Glutamatergic neuron (in vitro differentiated cells): ENCODE measurements at regions not wholly inside any gene's neighbourhood (a gene's known extent, or its start where the extent isn't known, plus 50 kb on each side); places are given as distances from the start of the nearest gene placed in this dataset.

Experiments used
- DNase-seq: peaks from one replicate; pipeline ENCODE4 v3.0.0; 2022
- H3K27ac Mint-ChIP-seq: one replicate; pipeline ENCODE4 v1.8.0; 2020; ENCODE audit warnings: mild to moderate bottlenecking, mixed read lengths, inconsistent platforms; ENCODE audit not compliant: unreplicated experiment
- H3K27me3 Mint-ChIP-seq: one replicate; pipeline ENCODE4 v1.8.0; 2020; ENCODE audit warnings: mild to moderate bottlenecking, moderate library complexity, mixed read lengths, inconsistent platforms; ENCODE audit not compliant: unreplicated experiment
- H3K36me3 Mint-ChIP-seq: one replicate; pipeline ENCODE4 v1.8.0; 2020; ENCODE audit warnings: mild to moderate bottlenecking, mixed read lengths, inconsistent platforms; ENCODE audit not compliant: unreplicated experiment
- H3K4me1 Mint-ChIP-seq: one replicate; pipeline ENCODE4 v1.8.0; 2020; ENCODE audit warnings: mild to moderate bottlenecking, low read depth, mixed read lengths, inconsistent platforms; ENCODE audit not compliant: unreplicated experiment
- H3K4me3 Mint-ChIP-seq: one replicate; pipeline ENCODE4 v1.8.0; 2020; ENCODE audit warnings: mild to moderate bottlenecking, mixed read lengths, inconsistent platforms; ENCODE audit not compliant: unreplicated experiment
- H3K9me3 Mint-ChIP-seq: one replicate; pipeline ENCODE4 v1.8.0; 2020; ENCODE audit warnings: mild to moderate bottlenecking, moderate library complexity, mixed read lengths, inconsistent platforms; ENCODE audit not compliant: unreplicated experiment
- CTCF ChIP-seq: fragments of 200-600 bp; sonication (generic); IDR thresholded peaks from one replicate; pipeline ENCODE4 v1.5.0; 2021; ENCODE audit not compliant: partially characterized antibody, unreplicated experiment

- Mint-ChIP-seq H3K27me3 (peaks cover 4% of the 10 kb centered on the region), H3K4me1 (no peaks in the 10 kb centered on the region), H3K9me3 (peaks cover 1% of the 10 kb centered on the region), H3K27ac (no peak overlapping the region), H3K4me3 (no peak overlapping the region), H3K36me3 (no peaks in the 10 kb centered on the region)
- no peak for TF ChIP-seq CTCF
- no peak for DNase-seq
These were observed 238.7 kb upstream of the ELAC2 start for GRCh38 chr17:13256545-13256944.

GRCh38 chr17:13253733-13254410 lies 236.0 kb upstream of the ELAC2 start:
- peaks cover 1% of the 10 kb centered on the region for H3K9me3 Mint-ChIP-seq
- no peak for DNase-seq
- peaks cover 8% of the 10 kb centered on the region for H3K36me3 Mint-ChIP-seq
- H3K4me1 Mint-ChIP-seq: no peaks in the 10 kb centered on the region
- no peak overlapping the region for H3K4me3 Mint-ChIP-seq
- no peak overlapping the region for H3K27ac Mint-ChIP-seq
- H3K27me3 Mint-ChIP-seq: peaks cover 4% of the 10 kb centered on the region
- no peak for TF ChIP-seq CTCF

DNA sequence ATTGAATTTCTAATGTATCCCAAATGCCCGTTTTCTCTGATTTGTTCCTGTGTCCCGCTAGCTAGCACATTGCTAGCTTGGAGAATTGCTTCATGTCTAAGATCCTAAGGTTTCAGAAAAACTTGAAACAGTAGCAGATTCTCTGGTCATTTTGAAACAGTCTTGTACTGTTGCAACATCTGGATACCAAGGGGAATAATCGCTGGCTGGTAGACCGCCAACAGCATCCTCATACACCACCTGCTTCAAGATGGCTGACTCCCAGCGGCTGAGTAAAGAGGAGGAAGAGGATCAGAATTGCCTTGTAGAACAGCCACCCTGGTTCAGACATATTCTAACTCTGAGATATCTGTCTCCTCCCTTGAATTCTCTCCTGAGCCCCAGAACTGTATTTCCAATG lies 226.7 kb upstream of the ELAC2 start:
- Mint-ChIP-seq H3K9me3 (no peaks in the 10 kb centered on the region), H3K36me3 (no peaks in the 10 kb centered on the region), H3K27ac (no peak overlapping the region), H3K4me3 (no peak overlapping the region), H3K27me3 (no peaks in the 10 kb centered on the region), H3K4me1 (no peaks in the 10 kb centered on the region)
- DNase-seq: no peak
- TF ChIP-seq CTCF: no peak

GRCh38 chr17:13243585-13243984 lies 225.8 kb upstream of the ELAC2 start:
- Mint-ChIP-seq H3K4me1 (no peaks in the 10 kb centered on the region), H3K9me3 (no peaks in the 10 kb centered on the region), H3K27me3 (no peaks in the 10 kb centered on the region), H3K36me3 (no peaks in the 10 kb centered on the region), H3K4me3 (no peak overlapping the region), H3K27ac (no peak overlapping the region)
- TF ChIP-seq CTCF: no peak
- no peak for DNase-seq

GRCh38 chr17:13240851-13241250 lies 223.0 kb upstream of the ELAC2 start:
- Mint-ChIP-seq H3K27me3 (no peaks in the 10 kb centered on the region), H3K27ac (no peak overlapping the region), H3K4me3 (no peak overlapping the region), H3K4me1 (no peaks in the 10 kb centered on the region), H3K36me3 (no peaks in the 10 kb centered on the region), H3K9me3 (no peaks in the 10 kb centered on the region)
- TF ChIP-seq CTCF: no peak
- no peak for DNase-seq
